ENCODE measurements at regions not wholly inside any gene's neighbourhood (a gene's known extent, or its start where the extent isn't known, plus 50 kb on each side); places are given as distances from the start of the nearest gene placed in this dataset.

DNA sequence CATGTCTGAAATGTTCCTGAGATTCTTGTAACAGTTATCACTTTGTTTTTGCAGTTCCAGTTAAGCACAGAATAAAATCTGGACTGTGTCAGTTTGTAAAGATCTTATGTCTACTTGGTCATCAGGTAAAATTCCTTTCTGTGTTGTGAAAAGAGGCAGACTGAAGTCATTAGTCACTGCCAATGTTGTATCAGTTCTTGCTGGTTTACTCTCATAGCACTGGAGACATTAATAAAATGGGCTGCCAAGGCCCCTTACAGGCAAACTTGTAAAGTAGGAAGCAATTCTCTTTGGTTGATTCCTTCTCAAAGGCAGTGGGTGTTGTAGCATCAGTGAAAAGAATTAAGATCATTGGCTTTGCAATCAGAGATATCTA is 61.4 kb upstream of the ST6GALNAC3 start:
- Histone ChIP-seq H2AFZ (no peak overlapping the region), H3K79me2 (no peaks in the 10 kb centered on the region), H3K27me3 (ENCODE audit: control insufficient read depth, insufficient read depth, low read length) (no peaks in the 10 kb centered on the region), H3K4me2 (ENCODE audit: low read length) (no peak overlapping the region), H3K27ac (no peak overlapping the region), H3K36me3 (ENCODE audit: control insufficient read depth, insufficient read depth, low read length) (no peaks in the 10 kb centered on the region), H3K9ac (no peak overlapping the region), H3K4me3 (ENCODE audit: low read depth, low read length) (no peak overlapping the region), H3K9me3 (ENCODE audit: control insufficient read depth, low read length) (no peaks in the 10 kb centered on the region), H3K4me1 (no peaks in the 10 kb centered on the region)
- TF ChIP-seq, protein P1, sequence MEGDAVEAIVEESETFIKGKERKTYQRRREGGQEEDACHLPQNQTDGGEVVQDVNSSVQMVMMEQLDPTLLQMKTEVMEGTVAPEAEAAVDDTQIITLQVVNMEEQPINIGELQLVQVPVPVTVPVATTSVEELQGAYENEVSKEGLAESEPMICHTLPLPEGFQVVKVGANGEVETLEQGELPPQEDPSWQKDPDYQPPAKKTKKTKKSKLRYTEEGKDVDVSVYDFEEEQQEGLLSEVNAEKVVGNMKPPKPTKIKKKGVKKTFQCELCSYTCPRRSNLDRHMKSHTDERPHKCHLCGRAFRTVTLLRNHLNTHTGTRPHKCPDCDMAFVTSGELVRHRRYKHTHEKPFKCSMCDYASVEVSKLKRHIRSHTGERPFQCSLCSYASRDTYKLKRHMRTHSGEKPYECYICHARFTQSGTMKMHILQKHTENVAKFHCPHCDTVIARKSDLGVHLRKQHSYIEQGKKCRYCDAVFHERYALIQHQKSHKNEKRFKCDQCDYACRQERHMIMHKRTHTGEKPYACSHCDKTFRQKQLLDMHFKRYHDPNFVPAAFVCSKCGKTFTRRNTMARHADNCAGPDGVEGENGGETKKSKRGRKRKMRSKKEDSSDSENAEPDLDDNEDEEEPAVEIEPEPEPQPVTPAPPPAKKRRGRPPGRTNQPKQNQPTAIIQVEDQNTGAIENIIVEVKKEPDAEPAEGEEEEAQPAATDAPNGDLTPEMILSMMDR (IDR thresholded peaks at IDR 0.05): no peak

DNA sequence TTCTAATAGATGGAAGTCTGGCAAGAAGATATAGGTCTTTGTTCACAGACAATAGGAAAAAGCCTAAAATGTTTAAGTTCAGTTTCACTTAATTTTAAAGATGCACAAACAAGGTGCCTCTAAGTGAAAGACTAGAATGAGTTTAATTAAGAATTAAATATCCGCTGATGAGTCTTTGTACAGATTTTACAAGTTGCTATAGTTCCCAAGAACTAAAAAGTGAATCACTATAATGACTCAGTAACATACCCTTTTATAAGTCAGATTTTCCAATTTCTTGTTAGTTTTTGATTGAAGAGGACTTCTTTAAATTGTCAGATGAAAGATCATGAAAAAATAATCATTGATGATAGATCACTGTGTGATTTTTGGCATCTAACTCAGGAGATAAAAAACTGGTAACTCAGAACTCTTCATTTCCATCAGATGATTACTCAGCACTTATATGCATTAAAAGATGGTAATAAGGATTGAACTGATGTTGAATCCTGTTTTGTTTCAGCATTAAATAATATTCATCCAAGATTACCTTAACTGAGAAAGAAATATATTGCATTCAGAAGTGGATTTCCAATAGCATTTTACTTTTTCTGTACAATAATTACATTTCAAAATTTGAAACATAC is 59.0 kb upstream of the ST6GALNAC3 start:
- Histone ChIP-seq H3K4me1 (no peaks in the 10 kb centered on the region), H3K9me3 (ENCODE audit: control insufficient read depth, low read length) (no peaks in the 10 kb centered on the region), H3K36me3 (ENCODE audit: control insufficient read depth, insufficient read depth, low read length) (no peaks in the 10 kb centered on the region), H3K4me3 (ENCODE audit: low read depth, low read length) (no peak overlapping the region), H2AFZ (no peak overlapping the region), H3K4me2 (ENCODE audit: low read length) (no peak overlapping the region), H3K27ac (no peak overlapping the region), H3K9ac (no peak overlapping the region), H3K27me3 (ENCODE audit: control insufficient read depth, insufficient read depth, low read length) (no peaks in the 10 kb centered on the region), H3K79me2 (no peaks in the 10 kb centered on the region)
- TF ChIP-seq, protein P1 (IDR thresholded peaks at IDR 0.05): no peak

DNA sequence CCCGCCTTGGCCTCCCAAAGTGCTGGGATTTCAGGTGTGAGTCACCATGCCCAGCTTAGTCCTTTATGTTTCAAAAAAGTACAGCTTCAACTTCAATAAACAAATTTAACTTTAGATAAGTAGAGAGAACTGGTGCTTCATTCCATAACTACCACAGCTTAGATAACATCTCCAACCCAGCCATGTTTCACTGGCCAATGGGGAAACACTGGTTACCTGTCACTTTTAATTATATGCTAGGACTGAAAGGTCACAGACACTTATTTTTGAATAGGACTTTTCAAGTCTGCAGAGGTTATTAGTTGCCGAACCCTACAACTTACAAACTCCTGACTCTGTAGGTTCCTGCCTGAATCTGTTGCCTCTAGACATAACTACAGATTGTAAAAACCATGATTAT is 56.5 kb upstream of the ST6GALNAC3 start:
- no peak overlapping the region for H3K4me3 ChIP-seq (ENCODE audit: low read depth, low read length)
- TF ChIP-seq, protein P1 (IDR thresholded peaks at IDR 0.05): no peak
- no peaks in the 10 kb centered on the region for H3K36me3 ChIP-seq (ENCODE audit: control insufficient read depth, insufficient read depth, low read length)
- no peak overlapping the region for H3K9ac ChIP-seq
- no peak overlapping the region for H2AFZ ChIP-seq
- H3K79me2 ChIP-seq: no peaks in the 10 kb centered on the region
- no peaks in the 10 kb centered on the region for H3K9me3 ChIP-seq (ENCODE audit: control insufficient read depth, low read length)
- no peak overlapping the region for H3K4me2 ChIP-seq (ENCODE audit: low read length)
- no peaks in the 10 kb centered on the region for H3K4me1 ChIP-seq
- no peak overlapping the region for H3K27ac ChIP-seq
- H3K27me3 ChIP-seq (ENCODE audit: control insufficient read depth, insufficient read depth, low read length): no peaks in the 10 kb centered on the region

DNA sequence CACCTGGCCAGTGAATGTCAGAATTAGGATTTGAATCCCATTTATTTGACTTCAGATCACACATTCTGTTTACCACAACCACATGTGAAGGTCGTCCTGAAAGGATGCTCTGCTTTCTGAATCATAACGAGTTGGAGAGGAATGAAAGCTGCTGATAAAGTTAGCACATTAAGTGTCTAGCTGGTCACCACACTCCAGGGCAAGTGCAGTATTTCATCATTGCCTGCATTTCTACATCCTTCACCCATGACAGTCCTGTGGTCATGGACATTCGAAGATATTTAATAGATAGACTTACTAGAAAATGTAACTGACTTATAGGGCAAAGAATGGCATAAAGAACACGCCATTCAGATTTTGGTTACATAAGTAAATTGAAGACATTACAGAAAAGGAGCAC is 52.7 kb upstream of the ST6GALNAC3 start:
- no peaks in the 10 kb centered on the region for H3K9me3 ChIP-seq (ENCODE audit: control insufficient read depth, low read length)

More for the DNA sequence above, 52.7 kb upstream of the ST6GALNAC3 start:
- Histone ChIP-seq H3K79me2 (no peaks in the 10 kb centered on the region), H3K4me3 (ENCODE audit: low read depth, low read length) (no peak overlapping the region), H3K4me2 (ENCODE audit: low read length) (no peak overlapping the region), H3K4me1 (no peaks in the 10 kb centered on the region), H3K9ac (no peak overlapping the region), H3K27me3 (ENCODE audit: control insufficient read depth, insufficient read depth, low read length) (no peaks in the 10 kb centered on the region), H2AFZ (no peak overlapping the region), H3K27ac (no peak overlapping the region), H3K36me3 (ENCODE audit: control insufficient read depth, insufficient read depth, low read length) (no peaks in the 10 kb centered on the region)
- TF ChIP-seq, protein P1 (IDR thresholded peaks at IDR 0.05): no peak
